ENCODE measurements at regions not wholly inside any gene's neighbourhood (a gene's known extent, or its start where the extent isn't known, plus 50 kb on each side); places are given as distances from the start of the nearest gene placed in this dataset.

DNA sequence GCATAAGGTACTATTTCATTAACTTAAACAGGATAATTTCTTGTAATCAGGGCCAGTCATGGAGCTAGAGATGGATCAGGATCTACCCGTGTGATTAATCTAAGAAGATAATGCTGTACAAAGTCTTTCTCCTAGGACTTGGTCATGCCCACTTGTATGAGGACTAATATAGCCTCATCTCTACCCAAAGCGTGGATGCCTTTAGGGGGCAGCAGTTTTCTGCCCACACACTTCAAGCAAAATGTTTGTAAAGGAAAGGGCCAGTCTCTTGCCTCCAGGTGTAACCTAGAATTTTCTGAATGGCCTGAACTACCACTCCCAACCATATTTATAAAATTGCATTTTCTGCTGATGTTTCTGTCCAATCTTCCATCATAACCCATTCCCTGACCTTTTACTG lies 764.0 kb upstream of the IGFBP3 start:
- Histone ChIP-seq H3K9me3 (no peaks in the 10 kb centered on the region), H3K4me1 (no peaks in the 10 kb centered on the region), H3K27ac (no peak overlapping the region), H3K4me3 (no peak overlapping the region), H3K27me3 (no peaks in the 10 kb centered on the region), H3K36me3 (no peaks in the 10 kb centered on the region)
- WGBS, 2 donors: 71 to 78% methylated on average over 2 of the region's 2 CpGs
- no peak for DNase-seq (ENCODE audit: low spot score in 2 of 2)
- TF ChIP-seq POLR2A (IDR thresholded peaks at IDR 0.05) (no peak), EP300 (IDR thresholded peaks at IDR 0.05) (no peak)
- TF ChIP-seq, protein P1, sequence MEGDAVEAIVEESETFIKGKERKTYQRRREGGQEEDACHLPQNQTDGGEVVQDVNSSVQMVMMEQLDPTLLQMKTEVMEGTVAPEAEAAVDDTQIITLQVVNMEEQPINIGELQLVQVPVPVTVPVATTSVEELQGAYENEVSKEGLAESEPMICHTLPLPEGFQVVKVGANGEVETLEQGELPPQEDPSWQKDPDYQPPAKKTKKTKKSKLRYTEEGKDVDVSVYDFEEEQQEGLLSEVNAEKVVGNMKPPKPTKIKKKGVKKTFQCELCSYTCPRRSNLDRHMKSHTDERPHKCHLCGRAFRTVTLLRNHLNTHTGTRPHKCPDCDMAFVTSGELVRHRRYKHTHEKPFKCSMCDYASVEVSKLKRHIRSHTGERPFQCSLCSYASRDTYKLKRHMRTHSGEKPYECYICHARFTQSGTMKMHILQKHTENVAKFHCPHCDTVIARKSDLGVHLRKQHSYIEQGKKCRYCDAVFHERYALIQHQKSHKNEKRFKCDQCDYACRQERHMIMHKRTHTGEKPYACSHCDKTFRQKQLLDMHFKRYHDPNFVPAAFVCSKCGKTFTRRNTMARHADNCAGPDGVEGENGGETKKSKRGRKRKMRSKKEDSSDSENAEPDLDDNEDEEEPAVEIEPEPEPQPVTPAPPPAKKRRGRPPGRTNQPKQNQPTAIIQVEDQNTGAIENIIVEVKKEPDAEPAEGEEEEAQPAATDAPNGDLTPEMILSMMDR (IDR thresholded peaks at IDR 0.05): no peak

DNA sequence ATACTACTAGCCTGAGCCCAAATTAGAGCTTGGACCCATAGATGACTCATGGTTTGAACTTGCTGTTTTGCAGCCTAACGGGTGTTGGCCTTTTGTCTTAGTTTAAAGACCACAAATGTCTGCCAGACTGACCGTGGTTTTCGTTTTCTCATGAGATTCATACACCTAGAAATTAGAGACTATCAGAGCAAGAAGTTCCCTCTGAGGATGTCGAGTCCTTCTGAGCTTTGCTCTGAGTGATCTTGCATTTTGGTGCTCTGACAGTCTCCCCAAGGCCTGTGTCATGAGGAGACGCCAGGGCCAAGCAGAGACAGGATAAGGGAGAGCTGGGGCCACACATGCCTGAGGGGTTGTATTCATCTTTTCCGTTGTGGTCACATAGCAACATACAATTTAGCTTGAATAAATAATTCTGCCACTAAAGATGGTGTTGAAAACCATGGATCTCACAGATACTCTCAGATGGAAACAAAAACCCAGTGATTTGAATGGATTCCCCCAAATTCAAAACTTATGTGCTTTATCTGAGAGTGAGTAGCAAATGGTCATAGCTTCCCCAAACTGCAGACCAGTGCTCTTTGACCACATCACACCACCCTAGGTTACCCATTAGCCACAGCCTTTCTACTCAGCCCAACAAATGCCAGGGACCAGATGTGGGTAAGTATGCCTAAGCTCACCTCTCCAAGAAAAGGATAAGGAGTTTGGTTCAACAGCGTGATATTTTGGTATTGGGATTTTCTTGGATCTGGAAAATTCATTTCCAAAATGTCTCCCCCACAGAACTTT lies 762.0 kb upstream of the IGFBP3 start:
- 71 to 82% methylated on average over 7 of the region's 7 CpGs for WGBS, 2 donors
- Histone ChIP-seq H3K36me3 (no peaks in the 10 kb centered on the region), H3K9me3 (no peaks in the 10 kb centered on the region), H3K4me1 (no peaks in the 10 kb centered on the region), H3K27me3 (no peaks in the 10 kb centered on the region), H3K4me3 (no peak overlapping the region), H3K27ac (no peak overlapping the region)
- TF ChIP-seq POLR2A (IDR thresholded peaks at IDR 0.05): no peak
- no peak for DNase-seq (ENCODE audit: low spot score in 2 of 2)

DNA sequence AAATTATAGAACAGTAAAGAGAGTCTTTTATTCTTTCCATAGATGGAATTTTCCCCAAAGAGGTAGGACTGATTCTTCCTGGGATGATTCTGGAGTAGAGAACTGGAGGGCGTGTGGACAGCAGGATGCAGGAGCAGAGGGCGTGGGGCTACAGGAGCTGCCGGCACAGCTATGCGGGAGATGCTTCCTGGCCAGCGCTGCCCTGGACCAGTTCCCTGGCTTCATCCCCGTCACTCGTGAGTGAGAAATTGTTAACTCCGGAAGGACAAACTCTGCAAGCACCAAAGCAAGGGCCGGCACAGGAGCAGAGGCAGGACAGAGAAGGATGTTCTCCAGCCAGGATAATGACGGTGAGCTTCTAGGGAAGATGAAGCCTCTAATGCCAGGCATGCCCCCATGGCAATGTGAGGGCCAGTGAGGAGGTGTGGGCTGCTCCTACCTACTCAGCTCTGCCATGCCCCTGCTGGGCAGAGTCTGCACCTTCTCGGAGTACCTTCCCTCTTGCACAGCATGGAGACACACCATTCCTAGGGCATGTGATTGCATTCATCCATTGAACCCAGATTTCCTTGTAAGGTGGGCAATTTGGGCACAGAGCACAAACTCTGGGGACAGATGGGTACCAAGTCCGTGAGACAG lies 760.9 kb upstream of the IGFBP3 start:
- DNase-seq (ENCODE audit: low spot score in 2 of 2): no peak
- WGBS, 2 donors: 57 to 63% methylated on average over 12 of the region's 12 CpGs
- no peak overlapping the region for H3K27ac ChIP-seq
- H3K4me3 ChIP-seq: no peak overlapping the region
- H3K27me3 ChIP-seq: no peaks in the 10 kb centered on the region
- no peaks in the 10 kb centered on the region for H3K36me3 ChIP-seq
- no peak for TF ChIP-seq POLR2A (IDR thresholded peaks at IDR 0.05)
- TF ChIP-seq, protein P1 (IDR thresholded peaks at IDR 0.05): no peak
- TF ChIP-seq EP300 (IDR thresholded peaks at IDR 0.05): no peak
- no peaks in the 10 kb centered on the region for H3K4me1 ChIP-seq
- no peaks in the 10 kb centered on the region for H3K9me3 ChIP-seq

DNA sequence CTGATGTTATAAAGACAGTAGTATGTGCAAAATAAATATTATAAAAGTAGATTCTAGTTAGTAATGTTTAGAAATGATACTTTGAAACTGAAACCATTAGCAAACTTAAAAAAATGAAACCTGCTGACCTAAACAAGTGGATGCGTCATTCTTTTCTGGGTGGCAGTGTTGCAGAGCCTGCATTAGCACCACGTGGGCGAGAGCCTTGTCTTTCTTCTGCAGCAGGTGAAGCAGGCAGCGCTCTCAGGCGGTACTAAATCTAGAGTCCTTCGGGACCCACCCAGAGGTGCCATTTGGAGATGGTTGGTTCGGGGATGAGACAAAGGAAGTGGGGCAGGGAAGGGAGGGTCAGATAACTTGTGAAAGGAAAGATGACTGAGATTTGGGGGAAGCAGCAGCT lies 759.1 kb upstream of the IGFBP3 start:
- no peaks in the 10 kb centered on the region for H3K9me3 ChIP-seq
- no peak for TF ChIP-seq EP300 (IDR thresholded peaks at IDR 0.05)
- TF ChIP-seq, protein P1 (IDR thresholded peaks at IDR 0.05): no peak
- no peak for TF ChIP-seq POLR2A (IDR thresholded peaks at IDR 0.05)
- no peaks in the 10 kb centered on the region for H3K36me3 ChIP-seq
- no peaks in the 10 kb centered on the region for H3K27me3 ChIP-seq
- H3K4me1 ChIP-seq: no peaks in the 10 kb centered on the region
- H3K27ac ChIP-seq: no peak overlapping the region
- no peak overlapping the region for H3K4me3 ChIP-seq
- WGBS, 2 donors: 84 to 87% methylated on average over 7 of the region's 7 CpGs
- no peak for DNase-seq (ENCODE audit: low spot score in 2 of 2)

DNA sequence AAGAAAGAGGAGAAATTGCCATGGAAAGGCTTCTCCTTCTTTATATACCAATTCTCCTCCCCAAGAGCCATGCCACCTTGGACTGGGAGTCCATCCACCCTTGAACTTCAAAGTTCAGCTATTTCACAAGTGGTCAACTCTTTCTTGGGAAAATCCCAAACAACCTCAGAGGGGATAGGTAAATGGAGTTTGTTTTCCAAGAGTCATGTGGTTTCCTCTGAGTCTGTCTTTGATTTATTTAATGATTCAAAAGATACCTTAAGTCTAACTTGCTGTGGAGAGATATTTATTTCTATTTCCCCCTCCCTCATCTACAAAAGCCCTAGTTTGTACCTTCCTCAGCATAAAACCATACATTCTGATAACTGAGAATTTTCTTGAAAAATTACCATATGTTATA lies 758.6 kb upstream of the IGFBP3 start:
- Histone ChIP-seq H3K27ac (no peak overlapping the region), H3K9me3 (no peaks in the 10 kb centered on the region), H3K4me3 (no peak overlapping the region), H3K36me3 (no peaks in the 10 kb centered on the region), H3K4me1 (no peaks in the 10 kb centered on the region), H3K27me3 (no peaks in the 10 kb centered on the region)
- TF ChIP-seq, protein P1 (IDR thresholded peaks at IDR 0.05): no peak
- TF ChIP-seq POLR2A (IDR thresholded peaks at IDR 0.05) (no peak), EP300 (IDR thresholded peaks at IDR 0.05) (no peak)
- no peak for DNase-seq (ENCODE audit: low spot score in 2 of 2)
